H1 (cell line): ENCODE measurements at regions not wholly inside any gene's neighbourhood (a gene's known extent, or its start where the extent isn't known, plus 50 kb on each side); places are given as distances from the start of the nearest gene placed in this dataset.

ENCODE experiments used
- CTCF ChIA-PET: fragments of 300-600 bp; sonication (Branson Sonifier 250); formaldehyde crosslinking; loops from one replicate; lab custom pipeline; 2021; ENCODE audit not compliant: partially characterized antibody; lab: Charles Lee
- POLR2A ChIA-PET: fragments of 300-600 bp; sonication (Branson Sonifier 250); formaldehyde crosslinking; loops from one replicate; lab custom pipeline; 2021; ENCODE audit warnings: inconsistent platforms; ENCODE audit not compliant: partially characterized antibody; lab: Charles Lee
- DNase-seq, 2 experiments: peaks; one replicate each; pipeline versions ENCODE4 v3.0.0 to v3.0.0-alpha.2; 2010 to 2022; ENCODE audit warnings: low spot score in 2 of 2, low read depth in 1 of 2, mixed read lengths in 1 of 2
- FAIRE-seq: peaks from 2 replicates; lab custom pipeline; 2011; peaks lifted over from hg19 to GRCh38; lab: Jason Lieb, UNC
- H2AFZ ChIP-seq: 2 replicates; pipeline ENCODE4 v1.8.1; 2012; ENCODE audit warnings: low read length, inconsistent platforms
- H2AK5ac ChIP-seq: 2 replicates; pipeline ENCODE4 v1.6.1; 2013; ENCODE audit warnings: low read depth, low read length
- H2BK120ac ChIP-seq: replicated peaks from 2 replicates; pipeline ENCODE3; 2013; ENCODE audit warnings: low read depth, low read length, inconsistent platforms
- H2BK12ac ChIP-seq: 2 replicates; pipeline ENCODE4 v1.6.1; 2013; ENCODE audit warnings: low read depth, low read length
- H2BK15ac ChIP-seq: 2 replicates; pipeline ENCODE4 v1.6.1; 2013; ENCODE audit warnings: low read length
- H2BK20ac ChIP-seq: 2 replicates; pipeline ENCODE4 v1.6.1; 2013; ENCODE audit warnings: low read length
- H2BK5ac ChIP-seq: 2 replicates; pipeline ENCODE4 v1.6.1; 2013; ENCODE audit warnings: low read depth, low read length
- H3K14ac ChIP-seq: 2 replicates; pipeline ENCODE4 v1.6.1; 2013; ENCODE audit warnings: inconsistent platforms; ENCODE audit not compliant: insufficient read length
- H3K18ac ChIP-seq: 2 replicates; pipeline ENCODE4 v1.6.1; 2013; ENCODE audit warnings: low read length; ENCODE audit errors: extremely low read depth
- H3K23ac ChIP-seq: 2 replicates; pipeline ENCODE4 v1.6.1; 2013; ENCODE audit warnings: inconsistent platforms; ENCODE audit not compliant: insufficient read length
- H3K23me2 ChIP-seq: 2 replicates; pipeline ENCODE4 v1.6.1; 2013; ENCODE audit warnings: low read depth, low read length
- H3K27ac ChIP-seq: 2 replicates; pipeline ENCODE4 v1.6.1; 2011; ENCODE audit warnings: low read depth, low read length, inconsistent platforms
- H3K27me3 ChIP-seq, 4 experiments: replicated peaks in 1 of 4; 1 replicate in 1 of 4; 2 replicates in 3 of 4; pipeline versions ENCODE4 v1.6.1 to v1.8.1; 2011 to 2013; ENCODE audit warnings: low read length in 3 of 4, mild to moderate bottlenecking in 3 of 4, inconsistent platforms in 2 of 4, mixed read lengths in 2 of 4, moderate library complexity in 1 of 4; ENCODE audit not compliant: control insufficient read depth in 3 of 4, insufficient read depth in 3 of 4; ENCODE audit errors: extremely low read depth in 1 of 4
- H3K36me3 ChIP-seq, 4 experiments: 2 replicates each; pipeline versions ENCODE4 v1.6.1 to v1.8.1; 2011 to 2013; ENCODE audit warnings: mild to moderate bottlenecking in 4 of 4, low read length in 3 of 4, moderate library complexity in 2 of 4, control low read depth in 1 of 4, inconsistent platforms in 1 of 4; ENCODE audit not compliant: insufficient read depth in 4 of 4, control insufficient read depth in 2 of 4
- H3K4ac ChIP-seq: replicated peaks from 2 replicates; pipeline ENCODE3; 2013; ENCODE audit warnings: low read length, low read depth, mixed read lengths, inconsistent platforms; ENCODE audit not compliant: insufficient read length
- H3K4me1 ChIP-seq, 4 experiments: replicated peaks in 1 of 4; 1 replicate in 1 of 4; 2 replicates in 3 of 4; pipeline versions ENCODE4 v1.6.1 to v1.8.1; 2011 to 2013; ENCODE audit warnings: low read length in 3 of 4, inconsistent platforms in 2 of 4, mixed read lengths in 1 of 4; ENCODE audit not compliant: insufficient read depth in 4 of 4, control insufficient read depth in 3 of 4
- H3K4me2 ChIP-seq, 2 experiments: 2 replicates each; pipeline versions ENCODE4 v1.6.1 to v1.8.1; 2011 to 2013; ENCODE audit warnings: low read depth in 2 of 2, low read length in 2 of 2, control low read depth in 1 of 2, inconsistent platforms in 1 of 2, mild to moderate bottlenecking in 1 of 2; ENCODE audit not compliant: insufficient read depth in 1 of 2
- H3K4me3 ChIP-seq, 4 experiments: fragments of 200-600, 300-600 bp in 1 of 4; sonication (generic), shearing (Covaris generic), sonication (Bioruptor Twin) in 1 of 4; 2 replicates each; pipeline versions ENCODE4 v1.5.1 to v1.8.1; 2011 to 2016; ENCODE audit warnings: low read length in 4 of 4, low read depth in 3 of 4, control low read depth in 2 of 4, inconsistent platforms in 2 of 4, mild to moderate bottlenecking in 2 of 4, mixed read lengths in 1 of 4, moderate library complexity in 1 of 4; ENCODE audit not compliant: insufficient read depth in 2 of 4; ENCODE audit errors: extremely low read depth in 1 of 4
- H3K56ac ChIP-seq: replicated peaks from 2 replicates; pipeline ENCODE3; 2013; ENCODE audit warnings: low read depth, mild to moderate bottlenecking, mixed read lengths, low read length, inconsistent platforms; ENCODE audit not compliant: insufficient read length
- H3K79me1 ChIP-seq: 2 replicates; pipeline ENCODE4 v1.6.1; 2013; ENCODE audit warnings: low read depth, low read length, control low read depth
- H3K79me2 ChIP-seq, 2 experiments: 2 replicates each; pipeline versions ENCODE4 v1.6.1 to v1.8.1; 2012 to 2013; ENCODE audit warnings: low read length in 2 of 2, mild to moderate bottlenecking in 2 of 2, inconsistent platforms in 1 of 2; ENCODE audit not compliant: insufficient read depth in 2 of 2, control insufficient read depth in 1 of 2
- H3K9ac ChIP-seq, 4 experiments: replicated peaks in 1 of 4; 1 replicate in 1 of 4; 2 replicates in 3 of 4; pipeline versions ENCODE4 v1.6.1 to v1.8.1; 2011 to 2013; ENCODE audit warnings: low read depth in 3 of 4, low read length in 3 of 4, control low read depth in 2 of 4, mild to moderate bottlenecking in 2 of 4, moderate library complexity in 2 of 4, inconsistent platforms in 1 of 4; ENCODE audit errors: extremely low read depth in 1 of 4
- H3K9me3 ChIP-seq, 2 experiments: 2 replicates each; pipeline versions ENCODE4 v1.6.1 to v1.8.1; 2012 to 2013; ENCODE audit warnings: mild to moderate bottlenecking in 2 of 2, moderate library complexity in 2 of 2, control low read depth in 1 of 2, inconsistent platforms in 1 of 2, low read depth in 1 of 2, low read length in 1 of 2, mixed read lengths in 1 of 2; ENCODE audit not compliant: insufficient read depth in 2 of 2
- H4K20me1 ChIP-seq, 2 experiments: replicated peaks in 1 of 2; 2 replicates each; pipeline versions ENCODE3 to v1.8.1; 2011 to 2013; ENCODE audit warnings: inconsistent platforms in 2 of 2, low read length in 2 of 2, mild to moderate bottlenecking in 1 of 2; ENCODE audit not compliant: insufficient read depth in 2 of 2, control insufficient read depth in 1 of 2
- H4K5ac ChIP-seq: 2 replicates; pipeline ENCODE4 v1.6.1; 2013; ENCODE audit warnings: low read length, low read depth, mixed read lengths, inconsistent platforms; ENCODE audit not compliant: insufficient read length
- H4K8ac ChIP-seq: 2 replicates; pipeline ENCODE4 v1.8.0; 2013; ENCODE audit warnings: mild to moderate bottlenecking, moderate library complexity, low read length, inconsistent platforms; ENCODE audit not compliant: insufficient read depth; ENCODE audit errors: extremely low read depth
- H4K91ac ChIP-seq: replicated peaks from 2 replicates; pipeline ENCODE3; 2013; ENCODE audit warnings: low read length, mixed read lengths, inconsistent platforms; ENCODE audit not compliant: insufficient read length
- CTBP2 ChIP-seq: IDR thresholded peaks from 2 replicates; pipeline ENCODE4 v1.7.0; 2011; ENCODE audit warnings: borderline replicate concordance, mild to moderate bottlenecking, moderate library complexity, mixed read lengths, low read length; ENCODE audit not compliant: insufficient read depth, insufficient read length
- EGR1 ChIP-seq: IDR thresholded peaks from 2 replicates; pipeline ENCODE4 v1.6.1; 2011; ENCODE audit warnings: low read depth, low read length, borderline replicate concordance
- GABPA ChIP-seq: IDR thresholded peaks from 2 replicates; pipeline ENCODE4 v1.6.1; 2011; ENCODE audit warnings: mild to moderate bottlenecking, low read length, moderate library complexity, borderline replicate concordance; ENCODE audit not compliant: insufficient read depth
- NRF1 ChIP-seq: IDR thresholded peaks from 2 replicates; pipeline ENCODE4 v1.6.1; 2011; ENCODE audit warnings: mild to moderate bottlenecking, low read depth, low read length, improper control_type of control experiment
- RBBP5 ChIP-seq: IDR thresholded peaks from 2 replicates; pipeline ENCODE4 v1.7.1; 2012; ENCODE audit warnings: low read depth, mild to moderate bottlenecking, inconsistent platforms, low read length, moderate library complexity, borderline replicate concordance
- RNF2 ChIP-seq: fragments of 200-900, 300-1000 bp; sonication (generic); IDR thresholded peaks from 2 replicates; pipeline ENCODE4 v1.7.1; 2016; ENCODE audit warnings: borderline replicate concordance, low read depth, mild to moderate bottlenecking, antibody characterized with exemption, low read length; ENCODE audit not compliant: poor library complexity, severe bottlenecking; ENCODE audit errors: missing control alignments
- SAP30 ChIP-seq: fragments of 300-600 bp; sonication (generic); IDR thresholded peaks from 2 replicates; pipeline ENCODE4 v1.7.1; 2012; ENCODE audit warnings: low read length, moderate library complexity, mild to moderate bottlenecking, inconsistent platforms; ENCODE audit not compliant: insufficient read depth, insufficient replicate concordance
- SIX5 ChIP-seq: IDR thresholded peaks from 2 replicates; pipeline ENCODE4 v1.6.1; 2011; ENCODE audit warnings: mild to moderate bottlenecking, low read depth, low read length
- SP2 ChIP-seq: IDR thresholded peaks from 2 replicates; pipeline ENCODE4 v1.6.1; 2012; ENCODE audit warnings: mild to moderate bottlenecking, low read length, inconsistent platforms
- ZNF274 ChIP-seq: IDR thresholded peaks from 2 replicates; pipeline ENCODE4 v1.7.0; 2012; ENCODE audit warnings: low read length, borderline replicate concordance; ENCODE audit errors: extremely low read depth
- WGBS, 2 experiments: shearing (Covaris generic) in 1 of 2; methylation state at CpG; one replicate each; pipeline versions ENCODE4 v1.1.6 to v1.1.7; 2013 to 2015; ENCODE audit warnings: low lambda C conversion rate in 2 of 2, mixed read lengths in 2 of 2, inconsistent platforms in 1 of 2, low coverage in 1 of 2, missing lambda C conversion rate in 1 of 2; ENCODE audit not compliant: insufficient replicate concordance in 2 of 2, insufficient coverage in 1 of 2, insufficient read length in 1 of 2; ENCODE audit errors: extremely low coverage in 1 of 2, missing lambda C conversion rate in 1 of 2; 5-methylcytosine and 5-hydroxymethylcytosine counted together
- TF ChIP-seq, protein P1 (sequence below), 3 experiments: IDR thresholded peaks; 1 replicate in 2 of 3; 2 replicates in 1 of 3; pipeline versions ENCODE4 v1.5.1 to v1.6.1; 2011; ENCODE audit warnings: low read length in 3 of 3, mild to moderate bottlenecking in 3 of 3, inconsistent platforms in 2 of 3, low read depth in 1 of 3, moderate library complexity in 1 of 3; ENCODE audit not compliant: insufficient read depth in 1 of 3; ENCODE audit errors: control extremely low read depth in 1 of 3

DNA sequence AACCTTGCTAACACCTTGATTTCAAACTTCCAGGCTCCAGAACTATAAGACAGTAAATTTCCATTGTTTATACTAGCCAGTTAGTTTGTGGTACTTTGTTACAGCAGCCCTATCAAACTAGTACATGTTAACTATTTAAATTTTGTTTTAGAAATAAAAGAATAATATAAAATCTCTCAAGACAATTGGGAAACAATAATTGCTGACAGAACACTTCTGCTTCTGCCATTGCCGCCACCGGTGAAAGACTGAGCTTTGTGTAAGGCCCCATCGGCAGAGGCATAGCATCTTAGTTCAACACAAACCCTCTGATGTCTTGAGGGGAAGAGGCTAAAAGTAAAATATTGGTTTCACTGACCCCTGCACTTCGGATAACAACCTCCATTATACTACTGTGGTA is 1607.1 kb upstream of the SEL1L start:
- CTCF ChIA-PET: no interaction called here
- H2BK120ac ChIP-seq: no peak overlapping the region
- no peak overlapping the region for H2BK15ac ChIP-seq
- H2AFZ ChIP-seq: peak overlapping the region; percentile 81; the same call in 1 of the 2 replicates
- H4K20me1 ChIP-seq: no peaks in the 10 kb centered on the region
- no peak overlapping the region for H4K8ac ChIP-seq
- H4K5ac ChIP-seq: no peak overlapping the region
- no peak overlapping the region for H3K56ac ChIP-seq
- POLR2A ChIA-PET: no interaction called here
- H3K36me3 ChIP-seq: no peaks in the 10 kb centered on the region
- DNase-seq (no peak), FAIRE-seq (no peak)
- H3K23ac ChIP-seq: no peak overlapping the region
- no peak overlapping the region for H3K18ac ChIP-seq
- H3K9ac ChIP-seq: no peak overlapping the region
- H3K4ac ChIP-seq: no peak overlapping the region
- no peak overlapping the region for H2BK20ac ChIP-seq
- H3K4me1 ChIP-seq: no peaks in the 10 kb centered on the region
- no peaks in the 10 kb centered on the region for H3K79me1 ChIP-seq
- H3K4me2 ChIP-seq: no peak overlapping the region
- H2AK5ac ChIP-seq: no peak overlapping the region
- H3K14ac ChIP-seq: no peak overlapping the region
- H3K27me3 ChIP-seq: no peaks in the 10 kb centered on the region
- H4K91ac ChIP-seq: no peak overlapping the region
- H2BK5ac ChIP-seq: no peak overlapping the region
- no peaks in the 10 kb centered on the region for H3K9me3 ChIP-seq
- no peaks in the 10 kb centered on the region for H3K79me2 ChIP-seq
- no peaks in the 10 kb centered on the region for H3K23me2 ChIP-seq
- H2BK12ac ChIP-seq: no peak overlapping the region
- 94% methylated on average over 4 of the region's 4 CpGs; no CpG with 5 or more reads in 1 of the 2 experiments for WGBS, 2 experiments
- no peak overlapping the region for H3K27ac ChIP-seq
- H3K4me3 ChIP-seq: no peak overlapping the region
- TF ChIP-seq SP2: no peak
- no peak for TF ChIP-seq RNF2
- no peak for TF ChIP-seq EGR1
- TF ChIP-seq GABPA: no peak
- TF ChIP-seq SIX5: no peak
- TF ChIP-seq NRF1: no peak
- TF ChIP-seq, protein P1, sequence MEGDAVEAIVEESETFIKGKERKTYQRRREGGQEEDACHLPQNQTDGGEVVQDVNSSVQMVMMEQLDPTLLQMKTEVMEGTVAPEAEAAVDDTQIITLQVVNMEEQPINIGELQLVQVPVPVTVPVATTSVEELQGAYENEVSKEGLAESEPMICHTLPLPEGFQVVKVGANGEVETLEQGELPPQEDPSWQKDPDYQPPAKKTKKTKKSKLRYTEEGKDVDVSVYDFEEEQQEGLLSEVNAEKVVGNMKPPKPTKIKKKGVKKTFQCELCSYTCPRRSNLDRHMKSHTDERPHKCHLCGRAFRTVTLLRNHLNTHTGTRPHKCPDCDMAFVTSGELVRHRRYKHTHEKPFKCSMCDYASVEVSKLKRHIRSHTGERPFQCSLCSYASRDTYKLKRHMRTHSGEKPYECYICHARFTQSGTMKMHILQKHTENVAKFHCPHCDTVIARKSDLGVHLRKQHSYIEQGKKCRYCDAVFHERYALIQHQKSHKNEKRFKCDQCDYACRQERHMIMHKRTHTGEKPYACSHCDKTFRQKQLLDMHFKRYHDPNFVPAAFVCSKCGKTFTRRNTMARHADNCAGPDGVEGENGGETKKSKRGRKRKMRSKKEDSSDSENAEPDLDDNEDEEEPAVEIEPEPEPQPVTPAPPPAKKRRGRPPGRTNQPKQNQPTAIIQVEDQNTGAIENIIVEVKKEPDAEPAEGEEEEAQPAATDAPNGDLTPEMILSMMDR (IDR thresholded peaks at IDR 0.05; ENCODE audit: control extremely low read depth in 1 of 3, insufficient read depth in 1 of 3, low read depth in 1 of 3, low read length in 3 of 3): no peak
- TF ChIP-seq CTBP2: no peak
- TF ChIP-seq RBBP5: no peak
- no peak for TF ChIP-seq SAP30
- no peak for TF ChIP-seq ZNF274
